ENCODE measurements at regions not wholly inside any gene's neighbourhood (a gene's known extent, or its start where the extent isn't known, plus 50 kb on each side); places are given as distances from the start of the nearest gene placed in this dataset.

DNA sequence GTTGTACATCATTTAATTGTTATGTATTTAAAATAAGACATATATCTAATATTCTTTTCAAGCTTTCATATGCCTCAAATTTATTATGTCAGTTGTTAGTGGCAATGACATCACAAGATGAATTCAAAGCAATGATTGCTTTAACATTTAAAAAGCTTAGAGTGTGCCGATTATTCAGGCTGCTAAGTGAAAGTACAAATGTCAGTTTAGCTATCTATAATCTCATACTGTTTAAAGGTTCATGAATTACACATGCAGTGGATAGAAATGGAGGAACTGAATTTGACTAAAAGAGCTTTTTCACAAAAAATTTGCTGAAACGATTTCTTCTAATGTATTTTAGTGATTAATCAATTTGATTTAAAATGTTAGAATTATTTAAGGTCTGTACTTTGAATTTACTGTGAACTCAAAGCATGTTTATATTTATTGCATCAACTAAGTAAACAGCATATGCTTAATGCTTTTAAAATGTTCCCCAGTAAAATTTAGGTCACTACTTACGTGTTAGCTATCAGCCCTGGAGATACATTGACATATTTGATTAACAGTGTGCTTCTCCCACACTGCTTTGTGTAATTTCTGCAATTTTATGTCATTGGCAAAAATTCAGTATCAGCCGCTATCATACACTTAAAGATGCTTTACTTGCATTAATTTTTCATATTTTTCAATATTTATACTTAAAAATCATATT, 334.9 kb downstream of the PARP8 start (continued):
- TF ChIP-seq, protein P1, sequence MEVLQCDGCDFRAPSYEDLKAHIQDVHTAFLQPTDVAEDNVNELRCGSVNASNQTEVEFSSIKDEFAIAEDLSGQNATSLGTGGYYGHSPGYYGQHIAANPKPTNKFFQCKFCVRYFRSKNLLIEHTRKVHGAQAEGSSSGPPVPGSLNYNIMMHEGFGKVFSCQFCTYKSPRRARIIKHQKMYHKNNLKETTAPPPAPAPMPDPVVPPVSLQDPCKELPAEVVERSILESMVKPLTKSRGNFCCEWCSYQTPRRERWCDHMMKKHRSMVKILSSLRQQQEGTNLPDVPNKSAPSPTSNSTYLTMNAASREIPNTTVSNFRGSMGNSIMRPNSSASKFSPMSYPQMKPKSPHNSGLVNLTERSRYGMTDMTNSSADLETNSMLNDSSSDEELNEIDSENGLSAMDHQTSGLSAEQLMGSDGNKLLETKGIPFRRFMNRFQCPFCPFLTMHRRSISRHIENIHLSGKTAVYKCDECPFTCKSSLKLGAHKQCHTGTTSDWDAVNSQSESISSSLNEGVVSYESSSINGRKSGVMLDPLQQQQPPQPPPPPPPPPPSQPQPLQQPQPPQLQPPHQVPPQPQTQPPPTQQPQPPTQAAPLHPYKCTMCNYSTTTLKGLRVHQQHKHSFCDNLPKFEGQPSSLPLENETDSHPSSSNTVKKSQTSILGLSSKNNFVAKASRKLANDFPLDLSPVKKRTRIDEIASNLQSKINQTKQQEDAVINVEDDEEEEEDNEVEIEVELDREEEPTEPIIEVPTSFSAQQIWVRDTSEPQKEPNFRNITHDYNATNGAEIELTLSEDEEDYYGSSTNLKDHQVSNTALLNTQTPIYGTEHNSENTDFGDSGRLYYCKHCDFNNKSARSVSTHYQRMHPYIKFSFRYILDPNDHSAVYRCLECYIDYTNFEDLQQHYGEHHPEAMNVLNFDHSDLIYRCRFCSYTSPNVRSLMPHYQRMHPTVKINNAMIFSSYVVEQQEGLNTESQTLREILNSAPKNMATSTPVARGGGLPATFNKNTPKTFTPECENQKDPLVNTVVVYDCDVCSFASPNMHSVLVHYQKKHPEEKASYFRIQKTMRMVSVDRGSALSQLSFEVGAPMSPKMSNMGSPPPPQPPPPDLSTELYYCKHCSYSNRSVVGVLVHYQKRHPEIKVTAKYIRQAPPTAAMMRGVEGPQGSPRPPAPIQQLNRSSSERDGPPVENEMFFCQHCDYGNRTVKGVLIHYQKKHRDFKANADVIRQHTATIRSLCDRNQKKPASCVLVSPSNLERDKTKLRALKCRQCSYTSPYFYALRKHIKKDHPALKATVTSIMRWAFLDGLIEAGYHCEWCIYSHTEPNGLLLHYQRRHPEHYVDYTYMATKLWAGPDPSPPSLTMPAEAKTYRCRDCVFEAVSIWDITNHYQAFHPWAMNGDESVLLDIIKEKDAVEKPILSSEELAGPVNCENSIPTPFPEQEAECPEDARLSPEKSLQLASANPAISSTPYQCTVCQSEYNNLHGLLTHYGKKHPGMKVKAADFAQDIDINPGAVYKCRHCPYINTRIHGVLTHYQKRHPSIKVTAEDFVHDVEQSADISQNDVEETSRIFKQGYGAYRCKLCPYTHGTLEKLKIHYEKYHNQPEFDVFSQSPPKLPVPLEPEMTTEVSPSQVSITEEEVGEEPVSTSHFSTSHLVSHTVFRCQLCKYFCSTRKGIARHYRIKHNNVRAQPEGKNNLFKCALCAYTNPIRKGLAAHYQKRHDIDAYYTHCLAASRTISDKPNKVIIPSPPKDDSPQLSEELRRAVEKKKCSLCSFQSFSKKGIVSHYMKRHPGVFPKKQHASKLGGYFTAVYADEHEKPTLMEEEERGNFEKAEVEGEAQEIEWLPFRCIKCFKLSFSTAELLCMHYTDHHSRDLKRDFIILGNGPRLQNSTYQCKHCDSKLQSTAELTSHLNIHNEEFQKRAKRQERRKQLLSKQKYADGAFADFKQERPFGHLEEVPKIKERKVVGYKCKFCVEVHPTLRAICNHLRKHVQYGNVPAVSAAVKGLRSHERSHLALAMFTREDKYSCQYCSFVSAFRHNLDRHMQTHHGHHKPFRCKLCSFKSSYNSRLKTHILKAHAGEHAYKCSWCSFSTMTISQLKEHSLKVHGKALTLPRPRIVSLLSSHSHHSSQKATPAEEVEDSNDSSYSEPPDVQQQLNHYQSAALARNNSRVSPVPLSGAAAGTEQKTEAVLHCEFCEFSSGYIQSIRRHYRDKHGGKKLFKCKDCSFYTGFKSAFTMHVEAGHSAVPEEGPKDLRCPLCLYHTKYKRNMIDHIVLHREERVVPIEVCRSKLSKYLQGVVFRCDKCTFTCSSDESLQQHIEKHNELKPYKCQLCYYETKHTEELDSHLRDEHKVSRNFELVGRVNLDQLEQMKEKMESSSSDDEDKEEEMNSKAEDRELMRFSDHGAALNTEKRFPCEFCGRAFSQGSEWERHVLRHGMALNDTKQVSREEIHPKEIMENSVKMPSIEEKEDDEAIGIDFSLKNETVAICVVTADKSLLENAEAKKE (CRISPR knock-in tag; IDR thresholded peaks at IDR 0.05) = no peak
- TF ChIP-seq ZNF331 (CRISPR knock-in tag; IDR thresholded peaks at IDR 0.05; ENCODE audit: low read depth) = no peak
- TF ChIP-seq CREB1 (CRISPR knock-in tag; IDR thresholded peaks at IDR 0.05; ENCODE audit: low read depth) = no peak
- TF ChIP-seq, protein P2, sequence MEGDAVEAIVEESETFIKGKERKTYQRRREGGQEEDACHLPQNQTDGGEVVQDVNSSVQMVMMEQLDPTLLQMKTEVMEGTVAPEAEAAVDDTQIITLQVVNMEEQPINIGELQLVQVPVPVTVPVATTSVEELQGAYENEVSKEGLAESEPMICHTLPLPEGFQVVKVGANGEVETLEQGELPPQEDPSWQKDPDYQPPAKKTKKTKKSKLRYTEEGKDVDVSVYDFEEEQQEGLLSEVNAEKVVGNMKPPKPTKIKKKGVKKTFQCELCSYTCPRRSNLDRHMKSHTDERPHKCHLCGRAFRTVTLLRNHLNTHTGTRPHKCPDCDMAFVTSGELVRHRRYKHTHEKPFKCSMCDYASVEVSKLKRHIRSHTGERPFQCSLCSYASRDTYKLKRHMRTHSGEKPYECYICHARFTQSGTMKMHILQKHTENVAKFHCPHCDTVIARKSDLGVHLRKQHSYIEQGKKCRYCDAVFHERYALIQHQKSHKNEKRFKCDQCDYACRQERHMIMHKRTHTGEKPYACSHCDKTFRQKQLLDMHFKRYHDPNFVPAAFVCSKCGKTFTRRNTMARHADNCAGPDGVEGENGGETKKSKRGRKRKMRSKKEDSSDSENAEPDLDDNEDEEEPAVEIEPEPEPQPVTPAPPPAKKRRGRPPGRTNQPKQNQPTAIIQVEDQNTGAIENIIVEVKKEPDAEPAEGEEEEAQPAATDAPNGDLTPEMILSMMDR (conservative IDR thresholded peaks at IDR 0.05; ENCODE audit: low read depth in 2 of 2) = no peak
- TF ChIP-seq POLR2AphosphoS5 (IDR thresholded peaks at IDR 0.05; ENCODE audit: low read depth) = no peak

DNA sequence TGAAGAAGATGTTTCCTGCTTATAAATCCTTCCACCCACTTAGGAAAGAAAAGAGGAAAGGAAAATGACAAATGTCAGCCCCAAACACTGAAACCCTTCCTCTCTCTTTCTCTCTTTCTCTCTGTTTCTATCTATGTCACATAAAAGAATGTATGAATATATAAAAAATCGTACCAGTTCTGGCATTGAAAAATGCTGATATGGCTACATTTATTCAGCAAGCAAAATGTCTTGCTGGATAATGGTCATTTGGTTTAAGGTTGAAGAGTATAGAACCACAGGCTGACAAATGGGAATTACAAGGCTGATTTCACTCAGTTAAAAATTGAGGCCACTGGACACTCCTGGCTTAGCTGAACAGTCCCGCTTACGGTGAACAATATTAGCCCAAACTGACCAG, 335.9 kb downstream of the PARP8 start:
- no peak overlapping the region for H3K4me2 ChIP-seq
- H3K27me3 ChIP-seq (ENCODE audit: insufficient read depth) = no peaks in the 10 kb centered on the region
- no peaks in the 10 kb centered on the region for H3K36me3 ChIP-seq (ENCODE audit: insufficient read depth)
- no peak overlapping the region for H3K4me3 ChIP-seq
- no peak for TF ChIP-seq ZNF114 (CRISPR knock-in tag; IDR thresholded peaks at IDR 0.05)
- no peak for TF ChIP-seq ETS1 (IDR thresholded peaks at IDR 0.05)
- no peak for TF ChIP-seq EZH2 (IDR thresholded peaks at IDR 0.05; ENCODE audit: low read depth, unreplicated experiment)
- TF ChIP-seq ZNF331 (CRISPR knock-in tag; IDR thresholded peaks at IDR 0.05; ENCODE audit: low read depth) = no peak
- TF ChIP-seq POLR2AphosphoS5 (IDR thresholded peaks at IDR 0.05; ENCODE audit: low read depth) = no peak
- no peak for ATAC-seq
- no peak for DNase-seq (ENCODE audit: low spot score)
- H3K4me1 Mint-ChIP-seq = no peaks in the 10 kb centered on the region
- H3K4me3 Mint-ChIP-seq = no peak overlapping the region
- no peak overlapping the region for H2AFZ ChIP-seq
- H3K27ac ChIP-seq (ENCODE audit: low read depth) = no peak overlapping the region
- H3K27ac Mint-ChIP-seq = no peak overlapping the region
- no peaks in the 10 kb centered on the region for H3K79me2 ChIP-seq (replicated peaks; ENCODE audit: insufficient read depth)
- H3K9me3 Mint-ChIP-seq = no peaks in the 10 kb centered on the region
- no peaks in the 10 kb centered on the region for H3K27me3 Mint-ChIP-seq (ENCODE audit: insufficient read depth, low read depth, poor library complexity)
- H4K20me1 ChIP-seq (replicated peaks; ENCODE audit: insufficient read depth) = no peaks in the 10 kb centered on the region
- no peaks in the 10 kb centered on the region for H3K36me3 Mint-ChIP-seq (ENCODE audit: low read depth)
- H3K9me2 ChIP-seq (ENCODE audit: insufficient read depth) = no peaks in the 10 kb centered on the region
- H3F3A ChIP-seq (replicated peaks; ENCODE audit: low read depth) = no peaks in the 10 kb centered on the region
- H3K4me1 ChIP-seq (ENCODE audit: insufficient read depth) = no peaks in the 10 kb centered on the region

Measured in GM23338 (cell line).